Fibroblast of pulmonary artery (primary cell): ENCODE measurements at regions not wholly inside any gene's neighbourhood (a gene's known extent, or its start where the extent isn't known, plus 50 kb on each side); places are given as distances from the start of the nearest gene placed in this dataset.
"Not testable (repeated sequence)": the region's sequence is repeated elsewhere in the genome, so short reads cannot be mapped to it uniquely, and the experiment has no call there.

Experiments
- DNase-seq: peaks from one replicate; pipeline ENCODE4 v3.0.0-alpha.2; 2010; ENCODE audit warnings: low read depth
- H3K4me3 ChIP-seq: replicated peaks from 2 replicates; pipeline ENCODE4 v1.5.1; 2011; ENCODE audit warnings: low read depth, mild to moderate bottlenecking, control low read depth, low read length, moderate library complexity
- TF ChIP-seq, protein P1 (sequence below): IDR thresholded peaks from 2 replicates; pipeline ENCODE4 v1.5.1; 2011; ENCODE audit warnings: mild to moderate bottlenecking, control low read depth, low read length, inconsistent platforms; ENCODE audit errors: missing control alignments

DNA sequence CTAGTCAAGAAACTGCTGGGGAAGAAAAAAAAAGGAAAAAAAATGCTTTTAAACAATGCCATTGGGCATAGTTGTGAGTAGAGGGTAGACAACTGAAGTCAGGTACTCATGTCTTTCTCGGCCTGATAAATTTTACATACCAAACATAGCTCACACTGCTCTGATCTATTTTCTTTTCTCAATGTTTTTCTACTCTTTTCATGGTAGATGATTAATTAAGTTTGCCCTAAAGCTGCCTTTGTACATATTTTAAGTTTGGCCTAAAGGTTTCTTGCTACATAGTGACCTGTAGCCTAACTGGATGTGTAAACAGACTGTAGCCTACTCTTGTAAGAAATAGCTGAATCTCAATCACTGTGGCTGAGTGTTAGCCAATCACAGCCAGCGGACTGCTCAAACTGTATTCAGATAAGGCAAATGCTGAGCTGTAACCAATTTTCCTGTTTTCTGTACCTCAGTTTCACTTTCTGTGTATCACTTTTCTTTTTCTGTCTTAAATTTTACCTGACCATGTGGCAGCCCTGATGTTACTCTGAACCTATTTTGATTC is 121.0 kb downstream of the PCDH10 start:
- H3K4me3 ChIP-seq, result no peak overlapping the region
- TF ChIP-seq, protein P1, sequence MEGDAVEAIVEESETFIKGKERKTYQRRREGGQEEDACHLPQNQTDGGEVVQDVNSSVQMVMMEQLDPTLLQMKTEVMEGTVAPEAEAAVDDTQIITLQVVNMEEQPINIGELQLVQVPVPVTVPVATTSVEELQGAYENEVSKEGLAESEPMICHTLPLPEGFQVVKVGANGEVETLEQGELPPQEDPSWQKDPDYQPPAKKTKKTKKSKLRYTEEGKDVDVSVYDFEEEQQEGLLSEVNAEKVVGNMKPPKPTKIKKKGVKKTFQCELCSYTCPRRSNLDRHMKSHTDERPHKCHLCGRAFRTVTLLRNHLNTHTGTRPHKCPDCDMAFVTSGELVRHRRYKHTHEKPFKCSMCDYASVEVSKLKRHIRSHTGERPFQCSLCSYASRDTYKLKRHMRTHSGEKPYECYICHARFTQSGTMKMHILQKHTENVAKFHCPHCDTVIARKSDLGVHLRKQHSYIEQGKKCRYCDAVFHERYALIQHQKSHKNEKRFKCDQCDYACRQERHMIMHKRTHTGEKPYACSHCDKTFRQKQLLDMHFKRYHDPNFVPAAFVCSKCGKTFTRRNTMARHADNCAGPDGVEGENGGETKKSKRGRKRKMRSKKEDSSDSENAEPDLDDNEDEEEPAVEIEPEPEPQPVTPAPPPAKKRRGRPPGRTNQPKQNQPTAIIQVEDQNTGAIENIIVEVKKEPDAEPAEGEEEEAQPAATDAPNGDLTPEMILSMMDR, result no peak
- DNase-seq, result peak; percentile 2

DNA sequence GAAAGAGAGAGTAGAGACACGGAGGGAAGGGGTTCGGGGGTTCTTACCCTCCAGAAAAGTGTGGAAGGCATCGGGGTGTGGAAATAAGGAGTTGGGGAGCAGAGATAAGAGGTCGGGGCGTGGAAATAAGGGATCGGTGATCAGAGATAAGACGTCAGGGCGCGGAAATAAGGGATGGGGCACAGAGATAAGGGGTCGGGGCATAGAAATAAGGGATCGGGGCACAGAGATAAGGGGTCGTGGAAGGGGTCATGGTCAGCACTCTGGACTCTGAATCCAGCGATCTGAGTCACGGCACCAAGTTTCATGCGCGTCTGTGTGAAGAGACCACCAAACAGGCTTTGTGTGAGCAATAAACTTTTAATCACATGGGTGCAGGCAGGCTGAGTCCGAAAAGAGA is 119.1 kb downstream of the PCDH10 start:
- no peak for DNase-seq
- TF ChIP-seq, protein P1, result no peak
- no peak overlapping the region for H3K4me3 ChIP-seq

DNA sequence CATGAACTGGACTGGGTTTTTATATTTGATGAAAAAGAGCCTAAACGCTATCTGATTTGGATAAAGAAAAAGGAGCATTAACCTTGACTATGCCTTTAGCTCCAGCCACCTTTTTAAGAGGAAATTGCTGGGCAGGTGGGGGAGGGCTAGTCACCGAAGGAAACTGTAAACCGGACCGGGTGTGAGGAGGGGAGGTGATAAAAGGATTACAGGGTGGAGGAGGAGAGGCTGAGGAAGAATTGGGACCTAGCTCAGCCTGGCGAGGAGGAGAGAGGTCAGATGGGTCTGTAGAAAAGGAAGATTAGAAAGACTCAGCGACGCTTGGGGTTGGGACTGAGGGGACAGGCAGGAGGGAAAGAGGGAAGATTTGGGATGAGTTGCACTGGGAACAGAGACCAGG is 118.4 kb downstream of the PCDH10 start:
- H3K4me3 ChIP-seq, DNase-seq: not testable (repeated sequence)

DNA sequence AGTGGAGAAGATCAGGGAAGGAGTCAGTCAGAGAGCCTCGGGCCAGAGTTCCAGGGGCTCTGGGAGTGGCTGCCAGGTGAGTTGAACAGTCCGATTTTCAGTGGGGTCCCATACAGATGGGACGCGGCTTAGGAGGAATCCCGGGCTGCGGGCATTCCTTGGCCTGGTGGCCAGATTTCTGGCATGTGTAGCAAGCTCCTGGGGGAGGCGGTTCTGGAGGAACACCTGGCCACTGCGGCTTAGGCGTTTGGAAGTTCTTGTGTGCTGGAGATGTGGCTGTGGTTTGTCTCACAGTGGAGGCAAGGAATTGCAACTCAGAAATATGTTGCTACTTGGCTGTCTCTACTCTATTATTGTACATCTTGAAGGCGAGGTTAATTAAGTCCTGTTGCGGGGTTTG is 117.9 kb downstream of the PCDH10 start:
- not testable (repeated sequence) for H3K4me3 ChIP-seq

DNA sequence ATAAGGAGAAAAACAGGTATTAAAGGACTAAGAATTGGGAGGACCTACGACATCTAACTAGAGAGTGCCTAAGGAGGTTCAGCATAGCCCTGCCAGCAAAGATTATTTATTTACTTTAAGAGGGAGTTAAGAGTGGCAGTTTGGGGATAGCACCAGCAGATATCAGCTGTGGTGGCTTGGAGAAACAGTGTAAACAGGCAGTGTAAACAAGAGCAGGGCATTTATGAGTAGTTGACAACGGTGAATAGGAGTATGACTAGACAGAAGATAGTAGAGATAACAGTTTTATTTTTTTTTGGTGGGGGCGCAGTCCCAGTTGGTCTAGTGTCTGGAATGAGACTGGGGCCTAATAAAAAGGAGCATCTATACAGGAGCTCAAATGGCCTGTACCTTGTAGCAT is 115.2 kb downstream of the PCDH10 start:
- not testable (repeated sequence) for H3K4me3 ChIP-seq, DNase-seq

More for the DNA sequence above, 117.9 kb downstream of the PCDH10 start:
- not testable (repeated sequence) for DNase-seq

DNA sequence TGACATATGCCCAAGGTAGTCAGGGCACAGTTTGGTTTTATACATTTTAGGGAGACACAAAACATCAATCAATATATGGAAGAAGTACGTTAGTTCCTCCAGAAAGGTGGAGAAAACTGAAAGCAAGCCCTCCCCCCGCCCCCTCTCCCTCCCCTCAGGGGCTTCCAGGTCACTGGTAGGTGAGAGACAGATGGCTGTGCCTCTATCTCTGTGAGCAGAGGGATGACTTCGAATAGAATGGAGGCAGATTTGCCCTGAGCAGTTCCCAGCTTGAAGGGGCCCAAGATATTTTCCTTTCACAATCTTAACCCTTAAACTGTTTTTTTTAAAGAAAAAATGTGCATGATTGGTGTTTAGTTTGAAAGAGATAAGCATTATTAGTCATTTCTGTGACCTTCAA is 114.0 kb downstream of the PCDH10 start:
- TF ChIP-seq, protein P1, result no peak
- no peak overlapping the region for H3K4me3 ChIP-seq
- DNase-seq, result no peak

DNA sequence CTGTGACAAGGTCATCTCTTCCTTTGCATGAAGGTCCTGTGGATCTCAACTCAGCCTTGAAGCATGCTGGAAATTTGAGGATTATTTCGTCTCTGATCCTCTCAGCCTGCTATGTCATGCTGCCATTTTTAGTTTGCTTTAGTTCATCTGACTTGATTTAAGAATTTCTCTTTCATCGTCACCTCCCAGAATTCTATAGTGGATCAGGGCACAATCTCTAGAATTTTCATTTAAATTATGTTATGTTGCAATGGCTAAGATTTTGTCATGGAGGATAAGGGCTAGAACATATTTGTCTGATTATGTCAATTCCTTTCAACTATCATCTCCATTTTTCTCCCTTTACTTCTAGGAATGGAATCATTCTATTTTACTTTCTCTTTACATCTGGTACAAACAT is 98.8 kb downstream of the PCDH10 start:
- TF ChIP-seq, protein P1, result no peak
- no peak for DNase-seq
- H3K4me3 ChIP-seq, result no peak overlapping the region

DNA sequence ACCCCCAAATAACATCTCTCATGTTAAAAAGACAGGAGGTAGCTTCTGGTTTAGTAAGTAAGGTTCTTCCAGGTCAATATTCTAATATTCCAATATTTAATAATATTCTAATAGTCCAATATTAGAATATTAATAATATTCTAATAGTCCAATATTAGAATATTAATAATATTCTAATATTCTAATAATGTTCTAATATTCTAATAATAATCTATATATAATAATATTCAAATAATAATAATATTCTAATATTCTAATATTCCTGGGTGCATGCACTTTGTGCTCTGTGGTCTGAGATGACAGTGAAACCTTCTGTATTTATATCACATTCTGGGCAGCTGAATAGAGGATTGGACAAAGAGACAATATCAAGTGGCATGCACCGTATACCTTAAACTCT is 96.1 kb downstream of the PCDH10 start:
- no peak for DNase-seq
- TF ChIP-seq, protein P1, result no peak
- H3K4me3 ChIP-seq, result no peak overlapping the region
